Astrocyte (in vitro differentiated cells and primary cell): ENCODE measurements at regions not wholly inside any gene's neighbourhood (a gene's known extent, or its start where the extent isn't known, plus 50 kb on each side); places are given as distances from the start of the nearest gene placed in this dataset.

Experiments used
- DNase-seq: peaks from one replicate; pipeline ENCODE4 v3.0.0-alpha.2; 2010; ENCODE audit warnings: low read depth
- FAIRE-seq: peaks from 2 replicates; lab custom pipeline; 2011; peaks lifted over from hg19 to GRCh38; lab: Jason Lieb, UNC
- H2AFZ ChIP-seq: 2 replicates; pipeline ENCODE4 v1.6.0; 2012; ENCODE audit warnings: low read depth, low read length, inconsistent platforms
- H3K27ac ChIP-seq: 2 replicates; pipeline ENCODE4 v1.5.1; 2011; ENCODE audit warnings: low read depth, low read length, inconsistent platforms
- H3K27me3 ChIP-seq: 2 replicates; pipeline ENCODE4 v1.6.0; 2011; ENCODE audit warnings: low read length, inconsistent platforms; ENCODE audit not compliant: insufficient read depth
- H3K36me3 ChIP-seq: 2 replicates; pipeline ENCODE4 v1.5.1; 2011; ENCODE audit warnings: low read length, inconsistent platforms; ENCODE audit not compliant: insufficient read depth
- H3K4me1 ChIP-seq: 2 replicates; pipeline ENCODE4 v1.5.1; 2011; ENCODE audit warnings: low read length, inconsistent platforms; ENCODE audit not compliant: insufficient read depth
- H3K4me2 ChIP-seq: 2 replicates; pipeline ENCODE4 v1.6.0; 2012; ENCODE audit warnings: low read length, inconsistent platforms
- H3K4me3 ChIP-seq: 2 replicates; pipeline ENCODE4 v1.5.1; 2011; ENCODE audit warnings: low read depth, mild to moderate bottlenecking, low read length, inconsistent platforms; ENCODE audit not compliant: insufficient read depth
- H3K79me2 ChIP-seq: 2 replicates; pipeline ENCODE4 v1.6.0; 2012; ENCODE audit warnings: mild to moderate bottlenecking, low read length, inconsistent platforms; ENCODE audit not compliant: insufficient read depth
- H3K9ac ChIP-seq: 2 replicates; pipeline ENCODE4 v1.6.0; 2012; ENCODE audit warnings: mild to moderate bottlenecking, low read length, inconsistent platforms
- H3K9me3 ChIP-seq: 2 replicates; pipeline ENCODE4 v1.5.1; 2012; ENCODE audit warnings: low read depth, mild to moderate bottlenecking, low read length, inconsistent platforms; ENCODE audit not compliant: insufficient read depth
- H4K20me1 ChIP-seq: 2 replicates; pipeline ENCODE4 v1.6.0; 2012; ENCODE audit warnings: low read length, inconsistent platforms; ENCODE audit not compliant: insufficient read depth
- H3K27ac Mint-ChIP-seq: one replicate; pipeline ENCODE4 v1.8.0; 2021; ENCODE audit warnings: mild to moderate bottlenecking, mixed read lengths; ENCODE audit not compliant: unreplicated experiment
- H3K27me3 Mint-ChIP-seq: one replicate; pipeline ENCODE4 v1.8.0; 2021; ENCODE audit warnings: low read depth, mixed read lengths; ENCODE audit not compliant: unreplicated experiment
- H3K36me3 Mint-ChIP-seq: one replicate; pipeline ENCODE4 v1.8.0; 2021; ENCODE audit warnings: low read depth, mixed read lengths; ENCODE audit not compliant: unreplicated experiment
- H3K4me1 Mint-ChIP-seq: one replicate; pipeline ENCODE4 v1.8.0; 2021; ENCODE audit warnings: low read depth, mixed read lengths; ENCODE audit not compliant: unreplicated experiment
- H3K4me3 Mint-ChIP-seq: one replicate; pipeline ENCODE4 v1.8.0; 2021; ENCODE audit warnings: mild to moderate bottlenecking, moderate library complexity, mixed read lengths; ENCODE audit not compliant: unreplicated experiment
- H3K9me3 Mint-ChIP-seq: one replicate; pipeline ENCODE4 v1.8.0; 2021; ENCODE audit warnings: mild to moderate bottlenecking, mixed read lengths; ENCODE audit not compliant: unreplicated experiment
- CTCF ChIP-seq: IDR thresholded peaks from 2 replicates; pipeline ENCODE4 v1.5.1; 2011; ENCODE audit warnings: low read depth, mild to moderate bottlenecking, inconsistent platforms, low read length, moderate library complexity; ENCODE audit not compliant: insufficient read depth
- EZH2 ChIP-seq: IDR thresholded peaks from 2 replicates; pipeline ENCODE4 v1.6.1; 2012; ENCODE audit warnings: mild to moderate bottlenecking, low read length, inconsistent platforms; ENCODE audit not compliant: insufficient read depth

GRCh38 chr4:111806331-111806730, 338.9 kb upstream of the FAM241A start:
- Mint-ChIP-seq H3K27ac (no peak overlapping the region), H3K9me3 (no peaks in the 10 kb centered on the region), H3K36me3 (no peaks in the 10 kb centered on the region), H3K4me3 (no peak overlapping the region), H3K4me1 (no peaks in the 10 kb centered on the region), H3K27me3 (peaks cover 8% of the 10 kb centered on the region)
- Histone ChIP-seq H3K27me3 (no peaks in the 10 kb centered on the region), H3K27ac (no peak overlapping the region), H3K4me1 (no peaks in the 10 kb centered on the region), H3K36me3 (no peaks in the 10 kb centered on the region), H3K9me3 (no peaks in the 10 kb centered on the region), H3K4me2 (no peak overlapping the region), H3K4me3 (no peak overlapping the region), H3K79me2 (no peaks in the 10 kb centered on the region), H3K9ac (no peak overlapping the region), H4K20me1 (no peaks in the 10 kb centered on the region), H2AFZ (no peak overlapping the region)
- TF ChIP-seq CTCF (no peak), EZH2 (no peak)
- DNase-seq = no peak
- FAIRE-seq = no peak

GRCh38 chr4:111807576-111807975, 337.7 kb upstream of the FAM241A start:
- no peak overlapping the region for H3K4me2 ChIP-seq
- DNase-seq (no peak), FAIRE-seq (no peak)
- H2AFZ ChIP-seq = no peak overlapping the region
- Mint-ChIP-seq H3K4me3 (no peak overlapping the region), H3K9me3 (no peaks in the 10 kb centered on the region), H3K27me3 (peaks cover 8% of the 10 kb centered on the region), H3K27ac (no peak overlapping the region), H3K36me3 (no peaks in the 10 kb centered on the region), H3K4me1 (no peaks in the 10 kb centered on the region)
- H3K27me3 ChIP-seq = no peaks in the 10 kb centered on the region
- no peaks in the 10 kb centered on the region for H3K9me3 ChIP-seq
- no peak for TF ChIP-seq EZH2
- TF ChIP-seq CTCF = no peak
- no peaks in the 10 kb centered on the region for H3K4me1 ChIP-seq
- H3K36me3 ChIP-seq = no peaks in the 10 kb centered on the region
- no peak overlapping the region for H3K9ac ChIP-seq
- H3K79me2 ChIP-seq = no peaks in the 10 kb centered on the region
- H4K20me1 ChIP-seq = no peaks in the 10 kb centered on the region
- no peak overlapping the region for H3K27ac ChIP-seq
- H3K4me3 ChIP-seq = no peak overlapping the region

GRCh38 chr4:111808174-111808573, 337.1 kb upstream of the FAM241A start:
- Mint-ChIP-seq H3K27me3 (peaks cover 8% of the 10 kb centered on the region), H3K36me3 (no peaks in the 10 kb centered on the region), H3K4me3 (no peak overlapping the region), H3K27ac (no peak overlapping the region), H3K9me3 (no peaks in the 10 kb centered on the region), H3K4me1 (no peaks in the 10 kb centered on the region)
- no peaks in the 10 kb centered on the region for H3K79me2 ChIP-seq
- DNase-seq (no peak), FAIRE-seq (no peak)
- H3K4me1 ChIP-seq = no peaks in the 10 kb centered on the region
- H3K4me3 ChIP-seq = no peak overlapping the region
- no peaks in the 10 kb centered on the region for H3K36me3 ChIP-seq
- H3K27ac ChIP-seq = no peak overlapping the region
- H3K4me2 ChIP-seq = no peak overlapping the region
- no peaks in the 10 kb centered on the region for H3K9me3 ChIP-seq
- H3K27me3 ChIP-seq = no peaks in the 10 kb centered on the region
- no peak overlapping the region for H3K9ac ChIP-seq
- TF ChIP-seq EZH2 (no peak), CTCF (no peak)
- H2AFZ ChIP-seq = no peak overlapping the region
- no peaks in the 10 kb centered on the region for H4K20me1 ChIP-seq
